GM12878 (cell line): ENCODE measurements at regions not wholly inside any gene's neighbourhood (a gene's known extent, or its start where the extent isn't known, plus 50 kb on each side); places are given as distances from the start of the nearest gene placed in this dataset.

ENCODE experiments used
- ATAC-seq: fragments of 200-7000 bp; cut with Tn5 transposase; 3 replicates; pipeline ENCODE4 v1.9.1; 2020; ENCODE audit warnings: mild to moderate bottlenecking, moderate library complexity
- BruUV-seq: library from RNA; stranded (reverse); fragments of 400-500 nt; replicated peaks from 2 replicates; lab custom pipeline; 2021; lab: Mats Ljungman, UMichigan
- CTCF ChIA-PET: fragments of 300-600 bp; sonication (Branson Sonifier 250); formaldehyde crosslinking; extraction: SDS; loops from one replicate; lab custom pipeline; 2021; ENCODE audit warnings: inconsistent platforms; lab: Yijun Ruan, JAX
- POLR2A ChIA-PET: fragments of 350-600 bp; formaldehyde crosslinking; extraction: SDS; loops from one replicate; lab custom pipeline; 2021; ENCODE audit warnings: inconsistent platforms; lab: Charles Lee
- RAD21 ChIA-PET: fragments of 300-600 bp; sonication (Branson Sonifier 250); formaldehyde crosslinking; loops from one replicate; lab custom pipeline; 2023; ENCODE audit warnings: antibody characterized with exemption; ENCODE audit not compliant: unreplicated experiment; lab: Charles Lee
- SMC1A ChIA-PET: fragments of 300-600 bp; sonication (Branson Sonifier 250); formaldehyde crosslinking; loops from one replicate; lab custom pipeline; 2023; ENCODE audit not compliant: unreplicated experiment, uncharacterized antibody; lab: Charles Lee
- DNase-seq: peaks from one replicate; pipeline ENCODE4 v3.0.0-alpha.2; 2011; ENCODE audit warnings: low read depth, low spot score
- FAIRE-seq: peaks from 3 replicates; lab custom pipeline; 2011; peaks lifted over from hg19 to GRCh38; lab: Jason Lieb, UNC
- H2AFZ ChIP-seq: 2 replicates; pipeline ENCODE4 v1.6.0; 2011; ENCODE audit warnings: low read depth, low read length, control low read depth; ENCODE audit not compliant: control insufficient read depth
- H3K27ac ChIP-seq: 2 replicates; pipeline ENCODE4 v1.5.1; 2011; ENCODE audit warnings: control low read depth; ENCODE audit not compliant: control insufficient read depth, insufficient read depth
- H3K27me3 ChIP-seq, 2 experiments: replicated peaks in 1 of 2; 2 replicates each; pipeline versions ENCODE4 v1.6.0 to v1.6.1; 2011; ENCODE audit warnings: low read length in 1 of 2; ENCODE audit not compliant: control insufficient read depth in 2 of 2, insufficient read depth in 2 of 2
- H3K36me3 ChIP-seq, 2 experiments: 2 replicates each; pipeline ENCODE4 v1.5.1; 2011; ENCODE audit warnings: low read length in 1 of 2; ENCODE audit not compliant: control insufficient read depth in 2 of 2, insufficient read depth in 2 of 2
- H3K4me1 ChIP-seq: 2 replicates; pipeline ENCODE4 v1.6.1; 2011; ENCODE audit warnings: mild to moderate bottlenecking, low read length, moderate library complexity, mixed read lengths; ENCODE audit not compliant: control insufficient read depth, insufficient read depth
- H3K4me2 ChIP-seq: 2 replicates; pipeline ENCODE4 v1.6.0; 2011; ENCODE audit warnings: control low read depth; ENCODE audit not compliant: control insufficient read depth, insufficient read depth
- H3K4me3 ChIP-seq: fragments of 200-600 bp; sonication (generic); 2 replicates; pipeline ENCODE4 v1.5.1; 2016
- H3K79me2 ChIP-seq: 2 replicates; pipeline ENCODE4 v1.6.0; 2011; ENCODE audit warnings: low read length; ENCODE audit not compliant: control insufficient read depth, insufficient read depth
- H3K9ac ChIP-seq: 2 replicates; pipeline ENCODE4 v1.8.0; 2011; ENCODE audit warnings: low read length, control low read depth, mixed read lengths; ENCODE audit not compliant: control insufficient read depth, insufficient read depth
- H3K9me3 ChIP-seq: replicated peaks from 3 replicates; pipeline ENCODE4 v1.5.1; 2011; ENCODE audit warnings: mild to moderate bottlenecking, low read length; ENCODE audit not compliant: control insufficient read depth, insufficient read depth
- H4K20me1 ChIP-seq: 2 replicates; pipeline ENCODE4 v1.6.0; 2011; ENCODE audit not compliant: control insufficient read depth, insufficient read depth
- BMI1 ChIP-seq: fragments of 450-650 bp; IDR thresholded peaks from 2 replicates; pipeline ENCODE4 v1.6.1; 2016; ENCODE audit warnings: mild to moderate bottlenecking, moderate library complexity, borderline replicate concordance
- FOXK2 ChIP-seq: fragments of 450-650 bp; IDR thresholded peaks from 2 replicates; pipeline ENCODE4 v1.6.1; 2017; ENCODE audit warnings: mild to moderate bottlenecking, moderate library complexity
- GATAD2B ChIP-seq: fragments of 450-650 bp; conservative IDR thresholded peaks from 2 replicates; pipeline ENCODE4 v1.6.1; 2017; ENCODE audit warnings: low read depth, mild to moderate bottlenecking, moderate library complexity
- HCFC1 ChIP-seq: fragments of 150-350 bp; IDR thresholded peaks from 2 replicates; pipeline ENCODE4 v1.6.1; 2014; ENCODE audit warnings: low read length
- HDAC2 ChIP-seq: fragments of 200-600 bp; sonication (generic); IDR thresholded peaks from 2 replicates; pipeline ENCODE4 v1.6.1; 2017
- JUND ChIP-seq: IDR thresholded peaks from 2 replicates; pipeline ENCODE4 v1.6.1; 2012; ENCODE audit warnings: low read depth, mild to moderate bottlenecking, low read length, improper control_type of control experiment, moderate library complexity
- MEF2A ChIP-seq: IDR thresholded peaks from 2 replicates; pipeline ENCODE4 v1.6.1; 2011; ENCODE audit warnings: low read depth, mild to moderate bottlenecking, low read length, moderate library complexity; ENCODE audit not compliant: insufficient read depth
- PAX8 ChIP-seq: fragments of 450-650 bp; IDR thresholded peaks from 2 replicates; pipeline ENCODE4 v1.6.1; 2017; ENCODE audit warnings: mild to moderate bottlenecking, moderate library complexity
- POLR2A ChIP-seq: IDR thresholded peaks from 2 replicates; pipeline ENCODE4 v1.6.1; 2011; ENCODE audit warnings: low read depth, mild to moderate bottlenecking, low read length
- POLR2AphosphoS5 ChIP-seq: IDR thresholded peaks from 2 replicates; pipeline ENCODE4 v1.6.1; 2011; ENCODE audit warnings: mild to moderate bottlenecking, low read length, inconsistent platforms
- RBBP5 ChIP-seq: fragments of 200-600 bp; sonication (generic); conservative IDR thresholded peaks from 2 replicates; pipeline ENCODE4 v1.6.1; 2016
- RUNX3 ChIP-seq: IDR thresholded peaks from 2 replicates; pipeline ENCODE4 v1.6.1; 2012; ENCODE audit warnings: low read length, inconsistent platforms
- SMARCA5 ChIP-seq: fragments of 450-650 bp; IDR thresholded peaks from 2 replicates; pipeline ENCODE4 v1.6.1; 2017; ENCODE audit warnings: mild to moderate bottlenecking
- SRF ChIP-seq, 2 experiments: IDR thresholded peaks; 2 replicates each; pipeline ENCODE4 v1.6.1; 2011; ENCODE audit warnings: low read depth in 2 of 2, low read length in 2 of 2, mild to moderate bottlenecking in 1 of 2, moderate library complexity in 1 of 2
- SUPT20H ChIP-seq: IDR thresholded peaks from 2 replicates; pipeline ENCODE4 v1.6.1; 2011; ENCODE audit warnings: low read depth, mild to moderate bottlenecking, low read length, moderate library complexity, borderline replicate concordance; ENCODE audit not compliant: control insufficient read depth
- SUZ12 ChIP-seq: fragments of 200-600 bp; sonication (generic); IDR thresholded peaks from one replicate; pipeline ENCODE4 v1.6.1; 2018; ENCODE audit warnings: antibody characterized with exemption, mild to moderate bottlenecking; ENCODE audit not compliant: unreplicated experiment
- TCF12 ChIP-seq: IDR thresholded peaks from 2 replicates; pipeline ENCODE4 v1.6.1; 2011; ENCODE audit warnings: low read depth, mild to moderate bottlenecking, low read length
- YBX1 ChIP-seq: fragments of 450-650 bp; IDR thresholded peaks from 2 replicates; pipeline ENCODE4 v1.6.1; 2016; ENCODE audit warnings: antibody characterized with exemption
- ZNF384 ChIP-seq: IDR thresholded peaks from 2 replicates; pipeline ENCODE4 v1.6.1; 2012; ENCODE audit warnings: low read depth, mild to moderate bottlenecking, low read length, improper control_type of control experiment, borderline replicate concordance
- WGBS: methylation state at CpG from one replicate; pipeline ENCODE4 v1.1.6; 2016; ENCODE audit warnings: low lambda C conversion rate; ENCODE audit not compliant: insufficient replicate concordance, insufficient coverage; ENCODE audit errors: missing lambda C conversion rate; 5-methylcytosine and 5-hydroxymethylcytosine counted together
- in situ Hi-C: fragments of 300-500 bp; cut with MboI; formaldehyde crosslinking; loops from 9 replicates; pipeline ENCODE4 v1.14.3; 2018; ENCODE audit warnings: mixed read lengths
- intact Hi-C: fragments of 100-400 bp; cut with micrococcal nuclease; formaldehyde crosslinking; loops from one replicate; pipeline ENCODE4 v1.14.2; 2022; ENCODE audit not compliant: unreplicated experiment
- TF ChIP-seq, protein P1 (sequence below): IDR thresholded peaks from 2 replicates; pipeline ENCODE4 v1.6.1; 2012; ENCODE audit warnings: mild to moderate bottlenecking, low read depth, low read length
- TF ChIP-seq, protein P2 (sequence below): IDR thresholded peaks from 2 replicates; pipeline ENCODE4 v1.6.1; 2012; ENCODE audit warnings: low read depth, low read length, improper control_type of control experiment

DNA sequence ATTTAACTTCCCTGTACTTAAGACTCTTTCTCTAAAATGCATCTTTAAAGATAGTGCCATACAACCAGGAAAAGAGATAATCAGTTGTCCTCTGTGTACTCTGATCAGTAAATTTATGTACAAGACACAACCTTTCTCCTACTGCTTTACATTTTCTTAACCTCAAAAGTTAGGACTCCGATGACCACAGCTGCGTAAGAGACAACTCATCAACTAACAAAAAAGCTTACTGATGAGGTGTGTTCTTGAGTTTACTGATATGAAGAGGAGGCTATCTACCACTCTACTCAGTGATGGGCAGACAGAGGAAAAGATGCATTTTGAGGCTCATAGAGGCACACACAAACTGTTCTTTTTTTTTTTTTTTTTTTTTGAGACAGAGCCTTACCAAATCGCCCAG is 71.4 kb upstream of the HIF1A start (continued):
- TF ChIP-seq FOXK2 (no peak), MEF2A (no peak), RBBP5 (no peak), SMARCA5 (no peak), SUPT20H (no peak), PAX8 (no peak)
- TF ChIP-seq, protein P1, sequence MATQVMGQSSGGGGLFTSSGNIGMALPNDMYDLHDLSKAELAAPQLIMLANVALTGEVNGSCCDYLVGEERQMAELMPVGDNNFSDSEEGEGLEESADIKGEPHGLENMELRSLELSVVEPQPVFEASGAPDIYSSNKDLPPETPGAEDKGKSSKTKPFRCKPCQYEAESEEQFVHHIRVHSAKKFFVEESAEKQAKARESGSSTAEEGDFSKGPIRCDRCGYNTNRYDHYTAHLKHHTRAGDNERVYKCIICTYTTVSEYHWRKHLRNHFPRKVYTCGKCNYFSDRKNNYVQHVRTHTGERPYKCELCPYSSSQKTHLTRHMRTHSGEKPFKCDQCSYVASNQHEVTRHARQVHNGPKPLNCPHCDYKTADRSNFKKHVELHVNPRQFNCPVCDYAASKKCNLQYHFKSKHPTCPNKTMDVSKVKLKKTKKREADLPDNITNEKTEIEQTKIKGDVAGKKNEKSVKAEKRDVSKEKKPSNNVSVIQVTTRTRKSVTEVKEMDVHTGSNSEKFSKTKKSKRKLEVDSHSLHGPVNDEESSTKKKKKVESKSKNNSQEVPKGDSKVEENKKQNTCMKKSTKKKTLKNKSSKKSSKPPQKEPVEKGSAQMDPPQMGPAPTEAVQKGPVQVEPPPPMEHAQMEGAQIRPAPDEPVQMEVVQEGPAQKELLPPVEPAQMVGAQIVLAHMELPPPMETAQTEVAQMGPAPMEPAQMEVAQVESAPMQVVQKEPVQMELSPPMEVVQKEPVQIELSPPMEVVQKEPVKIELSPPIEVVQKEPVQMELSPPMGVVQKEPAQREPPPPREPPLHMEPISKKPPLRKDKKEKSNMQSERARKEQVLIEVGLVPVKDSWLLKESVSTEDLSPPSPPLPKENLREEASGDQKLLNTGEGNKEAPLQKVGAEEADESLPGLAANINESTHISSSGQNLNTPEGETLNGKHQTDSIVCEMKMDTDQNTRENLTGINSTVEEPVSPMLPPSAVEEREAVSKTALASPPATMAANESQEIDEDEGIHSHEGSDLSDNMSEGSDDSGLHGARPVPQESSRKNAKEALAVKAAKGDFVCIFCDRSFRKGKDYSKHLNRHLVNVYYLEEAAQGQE = no peak

DNA sequence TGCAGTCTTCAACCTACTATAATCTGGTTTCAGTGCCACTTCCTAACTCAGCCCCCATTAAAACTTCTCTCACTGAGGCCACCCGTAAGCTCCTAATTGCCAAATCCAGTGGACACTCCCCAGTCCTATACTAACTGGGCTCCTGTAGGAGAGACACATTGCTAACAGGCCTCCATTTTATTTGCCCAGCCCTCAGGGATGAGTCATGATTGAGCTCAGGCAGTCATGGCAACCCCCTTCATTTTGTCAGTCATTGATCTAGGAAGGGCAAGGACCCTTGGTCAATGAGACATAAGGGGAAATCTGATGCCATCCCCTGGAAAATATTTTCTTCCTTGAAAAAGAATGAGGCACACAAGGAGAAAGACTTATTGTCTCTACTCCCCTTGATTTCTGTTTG is 70.1 kb upstream of the HIF1A start:
- FAIRE-seq (no peak), ATAC-seq (no peak), DNase-seq (no peak)
- Histone ChIP-seq H3K9ac (no peak overlapping the region), H3K4me3 (no peak overlapping the region), H3K36me3 (no peaks in the 10 kb centered on the region), H4K20me1 (no peaks in the 10 kb centered on the region), H3K9me3 (no peaks in the 10 kb centered on the region; the same call in 2 of the 3 replicates), H3K4me1 (peaks cover 2% of the 10 kb centered on the region; the same call in 1 of the 2 replicates), H2AFZ (no peak overlapping the region), H3K27me3 (no peaks in the 10 kb centered on the region), H3K27ac (no peak overlapping the region), H3K79me2 (no peaks in the 10 kb centered on the region), H3K4me2 (no peak overlapping the region)
- TF ChIP-seq SUZ12 (no peak), HDAC2 (no peak), TCF12 (no peak), RUNX3 (no peak), POLR2A (no peak), POLR2AphosphoS5 (no peak), SRF (IDR thresholded peaks at IDR 0.05; ENCODE audit: low read depth in 2 of 2, low read length in 2 of 2) (no peak), GATAD2B (no peak), JUND (no peak), ZNF384 (no peak), YBX1 (no peak), HCFC1 (no peak), BMI1 (no peak)
- TF ChIP-seq, protein P2, sequence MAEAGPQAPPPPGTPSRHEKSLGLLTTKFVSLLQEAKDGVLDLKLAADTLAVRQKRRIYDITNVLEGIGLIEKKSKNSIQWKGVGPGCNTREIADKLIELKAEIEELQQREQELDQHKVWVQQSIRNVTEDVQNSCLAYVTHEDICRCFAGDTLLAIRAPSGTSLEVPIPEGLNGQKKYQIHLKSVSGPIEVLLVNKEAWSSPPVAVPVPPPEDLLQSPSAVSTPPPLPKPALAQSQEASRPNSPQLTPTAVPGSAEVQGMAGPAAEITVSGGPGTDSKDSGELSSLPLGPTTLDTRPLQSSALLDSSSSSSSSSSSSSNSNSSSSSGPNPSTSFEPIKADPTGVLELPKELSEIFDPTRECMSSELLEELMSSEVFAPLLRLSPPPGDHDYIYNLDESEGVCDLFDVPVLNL = no peak
- CTCF ChIA-PET = interaction anchor here (0.7 kb wide), 1 partner anchor 67 kb away, joined by 3 read pairs; no protein-coding TSS in a partner anchor
- SMC1A ChIA-PET = interaction anchor here (0.9 kb wide), 1 partner anchor 29 kb away, joined by 3 read pairs; no protein-coding TSS in a partner anchor
- in situ Hi-C loops (no loop called here), intact Hi-C loops (no loop called here)
- WGBS = 92% methylated on average over 1 of the region's 1 CpG
- BruUV-seq = no TSS peak
- POLR2A ChIA-PET = no interaction called here
- RAD21 ChIA-PET = no interaction called here
